Vagina (tissue), 2 donors: ENCODE measurements at regions not wholly inside any gene's neighbourhood (a gene's known extent, or its start where the extent isn't known, plus 50 kb on each side); places are given as distances from the start of the nearest gene placed in this dataset.

Source experiments
- CTCF ChIP-seq, 3 experiments: fragments of 450-650 bp in 2 of 3; fragments of 200-600 bp in 1 of 3; sonication (generic) in 1 of 3; IDR thresholded peaks; one replicate each; pipeline ENCODE4 v1.5.1; 2017 to 2019; ENCODE audit warnings: antibody characterized with exemption in 3 of 3, mild to moderate bottlenecking in 2 of 3, moderate library complexity in 2 of 3
- POLR2A ChIP-seq, 2 donors: fragments of 450-650 bp; IDR thresholded peaks; one replicate each; pipeline ENCODE4 v1.6.1; 2017; ENCODE audit warnings: antibody characterized with exemption in 2 of 2, mild to moderate bottlenecking in 2 of 2, moderate library complexity in 2 of 2

GRCh38 chr9:31759703-31760102, 624.7 kb upstream of the ACO1 start:
- TF ChIP-seq CTCF (IDR thresholded peaks at IDR 0.05) (no peak), POLR2A (IDR thresholded peaks at IDR 0.05) (no peak)
